A549 (cell line): ENCODE measurements at regions not wholly inside any gene's neighbourhood (a gene's known extent, or its start where the extent isn't known, plus 50 kb on each side); places are given as distances from the start of the nearest gene placed in this dataset.
A peak's percentile ranks its signal among the peaks of the same experiment; 100 is the strongest.

Source experiments
- ATAC-seq, 2 experiments: fragments of 200-7000 bp in 1 of 2; fragments of >200 bp in 1 of 2; cut with Nextera tagmentation in 1 of 2; cut with Tn5 transposase in 1 of 2; 3 replicates each; pipeline versions ENCODE4 v1.8.0 to v1.9.1; 2018 to 2020; ENCODE audit warnings: mild to moderate bottlenecking in 1 of 2, moderate library complexity in 1 of 2
- CTCF ChIA-PET: fragments of 300-600 bp; sonication (Branson Sonifier 250); formaldehyde crosslinking; extraction: SDS; loops from one replicate; lab custom pipeline; 2021; ENCODE audit warnings: antibody characterized with exemption, inconsistent platforms; lab: Yijun Ruan, JAX
- POLR2A ChIA-PET: fragments of 350-600 bp; formaldehyde crosslinking; extraction: SDS; loops from one replicate; lab custom pipeline; 2021; ENCODE audit warnings: antibody characterized with exemption, inconsistent platforms; lab: Yijun Ruan, JAX
- DNase-seq, 2 experiments: peaks; one replicate each; pipeline versions ENCODE4 v3.0.0 to v3.0.0-alpha.2; 2011 to 2016; ENCODE audit warnings: low read depth in 1 of 2, low spot score in 1 of 2
- FAIRE-seq: peaks from 2 replicates; lab custom pipeline; 2011; peaks lifted over from hg19 to GRCh38; lab: Jason Lieb, UNC
- H3K27ac ChIP-seq, 2 experiments: fragments of >200 bp; sonication (Bioruptor Twin); formaldehyde crosslinking; 3 replicates each; pipeline ENCODE4 v1.5.1; 2016 to 2017
- H3K4me1 ChIP-seq: fragments of >200 bp; sonication (Bioruptor Twin); formaldehyde crosslinking; 3 replicates; pipeline ENCODE4 v1.6.1; 2016
- H3K4me2 ChIP-seq: fragments of >200 bp; sonication (Bioruptor Twin); formaldehyde crosslinking; 3 replicates; pipeline ENCODE4 v1.6.1; 2016
- H3K4me3 ChIP-seq: fragments of >200 bp; sonication (Bioruptor Twin); formaldehyde crosslinking; 3 replicates; pipeline ENCODE4 v1.5.1; 2016
- H3K9me3 ChIP-seq: fragments of >200 bp; sonication (Bioruptor Twin); formaldehyde crosslinking; 3 replicates; pipeline ENCODE4 v1.6.1; 2016
- BHLHE40 ChIP-seq: IDR thresholded peaks from 2 replicates; pipeline ENCODE4 v1.6.1; 2012; ENCODE audit warnings: low read depth, low read length, inconsistent platforms
- CHD2 ChIP-seq: fragments of 150-350 bp; IDR thresholded peaks from 2 replicates; pipeline ENCODE4 v1.6.1; 2014; ENCODE audit warnings: low read length; ENCODE audit not compliant: partially characterized antibody
- CTCF ChIP-seq: fragments of >200 bp; sonication (Bioruptor Twin); formaldehyde crosslinking; IDR thresholded peaks from 3 replicates; pipeline ENCODE4 v1.5.1; 2016
- EHF ChIP-seq: fragments of 250-450 bp; sonication (Bioruptor Pico); IDR thresholded peaks from 2 replicates; pipeline ENCODE4 v1.5.0; 2020; ENCODE audit warnings: mild to moderate bottlenecking
- EHMT2 ChIP-seq: fragments of 200-600 bp; sonication (generic); IDR thresholded peaks from 2 replicates; pipeline ENCODE4 v1.6.1; 2016; ENCODE audit warnings: antibody characterized with exemption, low read depth, mild to moderate bottlenecking, moderate library complexity
- ELK1 ChIP-seq: fragments of 150-350 bp; IDR thresholded peaks from 2 replicates; pipeline ENCODE4 v1.6.1; 2014; ENCODE audit warnings: low read depth, mild to moderate bottlenecking, low read length
- EP300 ChIP-seq, 2 experiments: fragments of >200 bp; sonication (Bioruptor Twin); formaldehyde crosslinking; IDR thresholded peaks; 2 replicates in 1 of 2; 3 replicates in 1 of 2; pipeline ENCODE4 v1.6.1; 2016 to 2017
- ESRRA ChIP-seq: fragments of 150-350 bp; IDR thresholded peaks from 2 replicates; pipeline ENCODE4 v1.6.1; 2014; ENCODE audit warnings: mild to moderate bottlenecking, low read length, borderline replicate concordance
- FOSB ChIP-seq: fragments of 250-450 bp; sonication (Bioruptor Pico); IDR thresholded peaks from 2 replicates; pipeline ENCODE4 v1.5.0; 2020; ENCODE audit warnings: mild to moderate bottlenecking, moderate library complexity
- HOXB13 ChIP-seq: fragments of 250-450 bp; sonication (Bioruptor Pico); IDR thresholded peaks from 2 replicates; pipeline ENCODE4 v1.5.0; 2020; ENCODE audit warnings: low read depth, mild to moderate bottlenecking, moderate library complexity
- MAFK ChIP-seq: fragments of 450-650 bp; IDR thresholded peaks from 2 replicates; pipeline ENCODE4 v1.6.1; 2014; ENCODE audit not compliant: partially characterized antibody
- MYC ChIP-seq: IDR thresholded peaks from 2 replicates; pipeline ENCODE4 v1.6.1; 2012; ENCODE audit warnings: mild to moderate bottlenecking, inconsistent platforms, low read length, improper control_type of control experiment, borderline replicate concordance
- NPAS2 ChIP-seq: fragments of 250-450 bp; sonication (Bioruptor Pico); IDR thresholded peaks from 2 replicates; pipeline ENCODE4 v1.8.0; 2022; ENCODE audit warnings: mild to moderate bottlenecking, moderate library complexity, borderline replicate concordance
- PHF8 ChIP-seq: fragments of 200-600 bp; sonication (generic); IDR thresholded peaks from 2 replicates; pipeline ENCODE4 v1.6.1; 2016; ENCODE audit warnings: low read depth, mild to moderate bottlenecking, antibody characterized with exemption, moderate library complexity, borderline replicate concordance
- RAD21 ChIP-seq, 2 experiments: fragments of >200 bp in 1 of 2; sonication (Bioruptor Twin) in 1 of 2; formaldehyde crosslinking in 1 of 2; IDR thresholded peaks in 1 of 2; conservative IDR thresholded peaks in 1 of 2; 2 replicates in 1 of 2; 3 replicates in 1 of 2; pipeline ENCODE4 v1.6.1; 2012 to 2018; ENCODE audit warnings: inconsistent platforms in 1 of 2
- RFX5 ChIP-seq: fragments of 450-650 bp; IDR thresholded peaks from 2 replicates; pipeline ENCODE4 v1.7.1; 2014; ENCODE audit warnings: antibody characterized with exemption, mild to moderate bottlenecking, moderate library complexity
- SMC3 ChIP-seq: fragments of >200 bp; sonication (Bioruptor Twin); formaldehyde crosslinking; IDR thresholded peaks from 3 replicates; pipeline ENCODE4 v1.6.1; 2018; ENCODE audit warnings: inconsistent platforms
- TFCP2L1 ChIP-seq: fragments of 250-450 bp; sonication (Bioruptor Pico); IDR thresholded peaks from 2 replicates; pipeline ENCODE4 v1.5.0; 2021; ENCODE audit warnings: mild to moderate bottlenecking
- ZC3H11A ChIP-seq: fragments of 450-650 bp; IDR thresholded peaks from 2 replicates; pipeline ENCODE4 v1.6.1; 2014; ENCODE audit warnings: antibody characterized with exemption, mild to moderate bottlenecking
- ZNF302 ChIP-seq: fragments of 250-450 bp; sonication (Bioruptor Pico); IDR thresholded peaks from 2 replicates; pipeline ENCODE4 v1.9.0; 2021; ENCODE audit warnings: inconsistent platforms, mild to moderate bottlenecking, moderate library complexity
- WGBS: methylation state at CpG from one replicate; pipeline ENCODE4 v1.1.6; 2017; ENCODE audit errors: missing lambda C conversion rate; 5-methylcytosine and 5-hydroxymethylcytosine counted together

GRCh38 chr5:42915306-42915866, 103.7 kb upstream of the SELENOP start:
- TF ChIP-seq PHF8 (no peak), ELK1 (no peak), RFX5 (no peak), EHMT2 (no peak), EHF (CRISPR knock-in tag) (no peak), BHLHE40 (no peak), HOXB13 (CRISPR knock-in tag) (no peak), CHD2 (no peak), ZNF302 (CRISPR knock-in tag) (no peak), ESRRA (no peak), MYC (no peak)
- TF ChIP-seq, all 56 proteins: peak for 0
- no peak overlapping the region for H3K27ac ChIP-seq
- H3K4me2 ChIP-seq = no peak overlapping the region
- FAIRE-seq (no peak), DNase-seq (no peak), ATAC-seq (no peak)
- CTCF ChIA-PET = interaction anchor here (1.5 to 7.6 kb wide), 5 partner anchors 8 to 126 kb away, joined by 4 to 82 read pairs (median 6); no protein-coding TSS in a partner anchor
- H3K4me3 ChIP-seq = no peak overlapping the region
- peaks cover 4% of the 10 kb centered on the region; the same call in 1 of the 3 replicates for H3K4me1 ChIP-seq
- POLR2A ChIA-PET = no interaction called here
- H3K9me3 ChIP-seq = no peaks in the 10 kb centered on the region
- 81% methylated on average over 21 of the region's 23 CpGs for WGBS

GRCh38 chr5:42912184-42912798, 100.6 kb upstream of the SELENOP start:
- peak overlapping the region; percentile 25 to 57; a peak in 3 of 6 replicates for H3K27ac ChIP-seq
- peak overlapping the region; percentile 72 for H3K4me2 ChIP-seq
- peak overlapping the region; percentile 32; the same call in 2 of the 3 replicates for H3K4me3 ChIP-seq
- ChIA-PET POLR2A (interaction anchor here (0.9 to 1.7 kb wide), 5 partner anchors 37 to 152 kb away, joined by 3 to 8 read pairs (median 5); no protein-coding TSS in a partner anchor), CTCF (interaction anchor here (0.6 to 7.6 kb wide), 45 partner anchors 9 to 1857 kb away, joined by 3 to 132 read pairs (median 6); partner anchors contain the start of gene ANXA2R)
- 13% methylated on average over 8 of the region's 8 CpGs for WGBS
- FAIRE-seq = peak; percentile 65
- TF ChIP-seq MAFK (no peak), TFCP2L1 (CRISPR knock-in tag) (no peak), RAD21 (conservative IDR thresholded peaks at IDR 0.05 in 1 of 2, IDR thresholded peaks at IDR 0.05 in 1 of 2) (peak; percentile 90 to 96), CTCF (peak; percentile 91), EP300 (IDR thresholded peaks at IDR 0.05) (no peak), BHLHE40 (no peak), NPAS2 (CRISPR knock-in tag) (no peak), SMC3 (peak; percentile 97), ZC3H11A (no peak), FOSB (CRISPR knock-in tag) (no peak)
- peaks cover 4% of the 10 kb centered on the region; the same call in 1 of the 3 replicates for H3K4me1 ChIP-seq
- H3K9me3 ChIP-seq = no peaks in the 10 kb centered on the region
- peak; percentile 54 to 67; a peak in 3 of 6 replicates for ATAC-seq
- DNase-seq = peak; percentile 57 to 73
